NCI-H187 treated with DMSO at 0.1 percent for 48 hours (cell line): ENCODE measurements at regions not wholly inside any gene's neighbourhood (a gene's known extent, or its start where the extent isn't known, plus 50 kb on each side); places are given as distances from the start of the nearest gene placed in this dataset.
A peak's percentile ranks its signal among the peaks of the same experiment; 100 is the strongest.
"Not testable (repeated sequence)": the region's sequence is repeated elsewhere in the genome, so short reads cannot be mapped to it uniquely, and the experiment has no call there.

ENCODE experiments used
- DNase-seq: peaks from one replicate; lab custom pipeline; 2025; lab: John Stamatoyannopoulos, UW

GRCh38 chr5:60488466-60489130 is 211.4 kb downstream of the DEPDC1B start:
- DNase-seq: no peak

- DNase-seq: no peak
Measured at GRCh38 chr5:60487885-60488442, 212.0 kb downstream of the DEPDC1B start.

GRCh38 chr5:60487476-60487875 is 212.5 kb downstream of the DEPDC1B start:
- no peak for DNase-seq

- DNase-seq: no peak
Measured at GRCh38 chr5:60485361-60485760, 214.6 kb downstream of the DEPDC1B start.

- no peak for DNase-seq
Measured at GRCh38 chr5:60483050-60483449, 216.9 kb downstream of the DEPDC1B start.

- DNase-seq: no peak
Measured at GRCh38 chr5:60482301-60482700, 217.7 kb downstream of the DEPDC1B start.

GRCh38 chr5:60479542-60479941 is 220.4 kb downstream of the DEPDC1B start:
- DNase-seq: no peak

- no peak for DNase-seq
Measured at GRCh38 chr5:60477849-60478248, 222.1 kb downstream of the DEPDC1B start.

GRCh38 chr5:60473654-60474053 is 226.3 kb downstream of the DEPDC1B start:
- no peak for DNase-seq

GRCh38 chr5:60473027-60473426 is 226.9 kb downstream of the DEPDC1B start:
- not testable (repeated sequence) for DNase-seq

GRCh38 chr5:60470881-60471280 is 229.1 kb downstream of the DEPDC1B start:
- no peak for DNase-seq

- no peak for DNase-seq
Measured at GRCh38 chr5:60469286-60469685, 230.7 kb downstream of the DEPDC1B start.

GRCh38 chr5:60463179-60463868 is 236.6 kb downstream of the DEPDC1B start:
- no peak for DNase-seq

GRCh38 chr5:60458666-60459065 is 241.3 kb downstream of the DEPDC1B start:
- DNase-seq: no peak

GRCh38 chr5:60457233-60457632 is 242.7 kb downstream of the DEPDC1B start:
- no peak for DNase-seq

- no peak for DNase-seq
Measured at GRCh38 chr5:60455589-60455988, 244.4 kb downstream of the DEPDC1B start.

GRCh38 chr5:60454277-60454676 is 245.7 kb downstream of the DEPDC1B start:
- DNase-seq: not testable (repeated sequence)

- peak; percentile 59 for DNase-seq
Measured at GRCh38 chr5:60453186-60453976, 246.6 kb downstream of the DEPDC1B start.

- DNase-seq: no peak
Measured at GRCh38 chr5:60448600-60448999, 251.4 kb downstream of the DEPDC1B start.

- DNase-seq: no peak
Measured at GRCh38 chr5:60447488-60447920, 252.5 kb downstream of the DEPDC1B start.

GRCh38 chr5:60446917-60447316 is 253.0 kb downstream of the DEPDC1B start:
- no peak for DNase-seq

GRCh38 chr5:60445921-60446320 is 254.0 kb downstream of the DEPDC1B start:
- DNase-seq: no peak

GRCh38 chr5:60445427-60445826 is 254.5 kb downstream of the DEPDC1B start:
- no peak for DNase-seq
